Keratinocyte (primary cell): ENCODE measurements at regions not wholly inside any gene's neighbourhood (a gene's known extent, or its start where the extent isn't known, plus 50 kb on each side); places are given as distances from the start of the nearest gene placed in this dataset.

ENCODE experiments used
- CTCF ChIP-seq, 3 experiments: IDR thresholded peaks in 1 of 3; conservative IDR thresholded peaks in 1 of 3; optimal IDR thresholded peaks in 1 of 3; 2 replicates in 2 of 3; 3 replicates in 1 of 3; pipeline versions ENCODE3 to v1.5.1; 2011; ENCODE audit warnings: low read length in 3 of 3, mild to moderate bottlenecking in 3 of 3, moderate library complexity in 2 of 3, control low read depth in 1 of 3, inconsistent platforms in 1 of 3; ENCODE audit not compliant: insufficient read depth in 2 of 3; ENCODE audit errors: extremely low read depth in 1 of 3
- EZH2 ChIP-seq: IDR thresholded peaks from one replicate; pipeline ENCODE4 v1.6.1; 2012; ENCODE audit warnings: inconsistent platforms, mild to moderate bottlenecking, low read length, moderate library complexity

DNA sequence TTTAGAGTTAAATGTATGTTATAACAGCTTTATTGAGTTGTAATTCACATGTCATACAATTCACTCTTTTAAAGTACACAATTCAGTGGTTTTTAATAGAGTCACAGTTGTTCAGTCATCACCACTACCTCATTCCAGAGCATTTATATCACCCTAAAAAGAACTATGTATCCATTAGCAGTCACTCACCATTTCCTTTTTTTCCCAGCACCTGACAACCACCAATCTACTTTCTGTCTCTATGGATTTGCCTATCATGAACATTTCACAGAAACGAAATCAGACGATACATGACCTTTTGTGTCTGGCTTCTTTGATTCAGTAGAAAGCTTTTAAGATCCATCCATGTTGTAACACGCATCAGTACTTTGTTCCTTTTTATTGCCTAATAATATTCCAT lies 52.9 kb upstream of the FRAS1 start:
- TF ChIP-seq CTCF (optimal IDR thresholded peaks at IDR 0.05 in 1 of 3, IDR thresholded peaks at IDR 0.05 in 1 of 3, conservative IDR thresholded peaks at IDR 0.05 in 1 of 3; ENCODE audit: extremely low read depth in 1 of 3, insufficient read depth in 2 of 3, low read length in 3 of 3), result no peak
- no peak for TF ChIP-seq EZH2
